DND-41 (cell line): ENCODE measurements at regions not wholly inside any gene's neighbourhood (a gene's known extent, or its start where the extent isn't known, plus 50 kb on each side); places are given as distances from the start of the nearest gene placed in this dataset.

ENCODE experiments used
- CTCF ChIP-seq: IDR thresholded peaks from 2 replicates; pipeline ENCODE4 v1.5.1; 2012; ENCODE audit warnings: borderline replicate concordance, low read length, moderate library complexity, mild to moderate bottlenecking; ENCODE audit not compliant: poor library complexity, severe bottlenecking; ENCODE audit errors: extremely low read depth
- EZH2 ChIP-seq: IDR thresholded peaks from 3 replicates; pipeline ENCODE4 v1.6.1; 2012; ENCODE audit warnings: borderline replicate concordance, low read depth, mild to moderate bottlenecking, moderate library complexity, low read length, inconsistent platforms; ENCODE audit not compliant: severe bottlenecking

- TF ChIP-seq CTCF (no peak), EZH2 (no peak)
These were observed 81.9 kb upstream of the COL5A2 start for GRCh38 chr2:189261431-189261841.
